ENCODE measurements at regions not wholly inside any gene's neighbourhood (a gene's known extent, or its start where the extent isn't known, plus 50 kb on each side); places are given as distances from the start of the nearest gene placed in this dataset.

GRCh38 chr7:114364151-114364550 lies 50.5 kb upstream of the FOXP2 start:
- 0% methylated on average over 3 of the region's 3 CpGs for WGBS (ENCODE audit: low lambda C conversion rate)
- FAIRE-seq (no peak), ATAC-seq (no peak), DNase-seq (ENCODE audit: low spot score) (no peak)
- H3K4me2 ChIP-seq (ENCODE audit: low read depth, low read length), result no peak overlapping the region
- no peaks in the 10 kb centered on the region for H3K27me3 ChIP-seq (ENCODE audit: control insufficient read depth in 1 of 2, insufficient read depth in 2 of 2, low read length in 2 of 2)
- H4K20me1 ChIP-seq (ENCODE audit: insufficient read depth, low read length), result no peaks in the 10 kb centered on the region
- no peak overlapping the region for H3K4me3 ChIP-seq (replicated peaks in 1 of 3; ENCODE audit: insufficient read depth in 1 of 3, low read depth in 2 of 3, low read length in 3 of 3)
- ChIA-PET POLR2A (no interaction called here), CTCF (ENCODE audit: low intra/inter-chr PET ratio, low total read pairs) (no interaction called here)
- H3K4me1 ChIP-seq (ENCODE audit: insufficient read depth, low read length), result no peaks in the 10 kb centered on the region
- no peak overlapping the region for H3K27ac ChIP-seq (ENCODE audit: extremely low read length, insufficient read depth, low read length)
- no peak overlapping the region for H3K9ac ChIP-seq (ENCODE audit: insufficient read depth, low read depth, low read length)
- in situ Hi-C loops (cut with HindIII; ENCODE audit: extremely low pct_ligation_motif_present, low pct_unique_long_range_greater_than_20kb), result no loop called here
- no peak overlapping the region for H2AFZ ChIP-seq (ENCODE audit: low read length)
- intact Hi-C loops (cut with micrococcal nuclease; ENCODE audit: unreplicated experiment), result no loop called here
- H3K36me3 ChIP-seq (replicated peaks in 1 of 2; ENCODE audit: control insufficient read depth in 1 of 2, insufficient read depth in 2 of 2, low read length in 2 of 2), result no peaks in the 10 kb centered on the region
- BruUV-seq (replicated peaks), result no TSS peak
- no peaks in the 10 kb centered on the region for H3K9me3 ChIP-seq (ENCODE audit: low read length)
- no peaks in the 10 kb centered on the region for H3K79me2 ChIP-seq (ENCODE audit: insufficient read depth, low read length)
- no peak for TF ChIP-seq MLX (CRISPR knock-in tag; IDR thresholded peaks at IDR 0.05)
- no peak for TF ChIP-seq MTF1 (CRISPR knock-in tag; IDR thresholded peaks at IDR 0.05)
- TF ChIP-seq RFX5 (IDR thresholded peaks at IDR 0.05; ENCODE audit: low read depth, low read length), result no peak
- no peak for TF ChIP-seq CSRNP2 (CRISPR knock-in tag; conservative IDR thresholded peaks at IDR 0.05; ENCODE audit: low read depth)
- TF ChIP-seq, protein P1, sequence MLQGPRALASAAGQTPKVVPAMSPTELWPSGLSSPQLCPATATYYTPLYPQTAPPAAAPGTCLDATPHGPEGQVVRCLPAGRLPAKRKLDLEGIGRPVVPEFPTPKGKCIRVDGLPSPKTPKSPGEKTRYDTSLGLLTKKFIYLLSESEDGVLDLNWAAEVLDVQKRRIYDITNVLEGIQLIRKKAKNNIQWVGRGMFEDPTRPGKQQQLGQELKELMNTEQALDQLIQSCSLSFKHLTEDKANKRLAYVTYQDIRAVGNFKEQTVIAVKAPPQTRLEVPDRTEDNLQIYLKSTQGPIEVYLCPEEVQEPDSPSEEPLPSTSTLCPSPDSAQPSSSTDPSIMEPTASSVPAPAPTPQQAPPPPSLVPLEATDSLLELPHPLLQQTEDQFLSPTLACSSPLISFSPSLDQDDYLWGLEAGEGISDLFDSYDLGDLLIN (CRISPR knock-in tag; IDR thresholded peaks at IDR 0.05; ENCODE audit: borderline replicate concordance), result no peak
- no peak for TF ChIP-seq ZNF142 (CRISPR knock-in tag; IDR thresholded peaks at IDR 0.05)
- TF ChIP-seq ZFP41 (CRISPR knock-in tag; IDR thresholded peaks at IDR 0.05; ENCODE audit: borderline replicate concordance), result no peak
- TF ChIP-seq DPF2 (CRISPR knock-in tag; IDR thresholded peaks at IDR 0.05; ENCODE audit: borderline replicate concordance, low read depth), result no peak
- TF ChIP-seq, protein P2, sequence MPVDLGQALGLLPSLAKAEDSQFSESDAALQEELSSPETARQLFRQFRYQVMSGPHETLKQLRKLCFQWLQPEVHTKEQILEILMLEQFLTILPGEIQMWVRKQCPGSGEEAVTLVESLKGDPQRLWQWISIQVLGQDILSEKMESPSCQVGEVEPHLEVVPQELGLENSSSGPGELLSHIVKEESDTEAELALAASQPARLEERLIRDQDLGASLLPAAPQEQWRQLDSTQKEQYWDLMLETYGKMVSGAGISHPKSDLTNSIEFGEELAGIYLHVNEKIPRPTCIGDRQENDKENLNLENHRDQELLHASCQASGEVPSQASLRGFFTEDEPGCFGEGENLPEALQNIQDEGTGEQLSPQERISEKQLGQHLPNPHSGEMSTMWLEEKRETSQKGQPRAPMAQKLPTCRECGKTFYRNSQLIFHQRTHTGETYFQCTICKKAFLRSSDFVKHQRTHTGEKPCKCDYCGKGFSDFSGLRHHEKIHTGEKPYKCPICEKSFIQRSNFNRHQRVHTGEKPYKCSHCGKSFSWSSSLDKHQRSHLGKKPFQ (CRISPR knock-in tag; IDR thresholded peaks at IDR 0.05; ENCODE audit: insufficient replicate concordance), result no peak
- TF ChIP-seq ZNF598 (CRISPR knock-in tag; IDR thresholded peaks at IDR 0.05; ENCODE audit: borderline replicate concordance), result no peak
- no peak for TF ChIP-seq ZNF331 (CRISPR knock-in tag; IDR thresholded peaks at IDR 0.05)
- TF ChIP-seq SOX13 (IDR thresholded peaks at IDR 0.05), result no peak
- no peak for TF ChIP-seq SOX13 (CRISPR knock-in tag; conservative IDR thresholded peaks at IDR 0.05 in 1 of 2, IDR thresholded peaks at IDR 0.05 in 1 of 2)
